B cell (primary cell): ENCODE measurements at regions not wholly inside any gene's neighbourhood (a gene's known extent, or its start where the extent isn't known, plus 50 kb on each side); places are given as distances from the start of the nearest gene placed in this dataset.

ENCODE experiments used
- EZH2 ChIP-seq: IDR thresholded peaks from 2 replicates; pipeline ENCODE4 v1.6.1; 2012; ENCODE audit warnings: borderline replicate concordance, low read depth, mild to moderate bottlenecking, moderate library complexity, low read length; ENCODE audit not compliant: insufficient read depth, poor library complexity, severe bottlenecking
- TF ChIP-seq, protein P1 (sequence below): fragments of 200-600 bp; IDR thresholded peaks from one replicate; pipeline ENCODE4 v1.8.0; 2022; ENCODE audit warnings: antibody characterized with exemption, mild to moderate bottlenecking

DNA sequence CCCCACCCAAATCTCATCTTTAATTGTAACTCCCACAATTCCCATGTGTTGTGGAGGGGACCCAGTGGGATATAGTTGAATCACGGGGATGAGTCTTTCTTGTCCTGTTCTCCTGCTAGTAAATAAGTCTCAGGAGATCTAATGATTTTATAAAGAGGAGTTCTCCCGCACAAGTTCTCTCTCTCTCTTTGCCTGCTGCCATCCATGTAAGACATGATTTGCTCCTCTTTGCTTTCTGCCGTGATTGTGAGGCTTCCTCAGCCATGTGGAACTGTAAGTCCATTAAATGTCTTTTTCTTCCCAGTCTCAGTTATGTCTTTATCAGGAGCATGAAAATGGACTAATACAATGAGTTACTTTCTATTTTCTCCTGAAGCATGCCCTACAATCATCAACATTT lies 1158.5 kb downstream of the CDH18 start:
- TF ChIP-seq, protein P1, sequence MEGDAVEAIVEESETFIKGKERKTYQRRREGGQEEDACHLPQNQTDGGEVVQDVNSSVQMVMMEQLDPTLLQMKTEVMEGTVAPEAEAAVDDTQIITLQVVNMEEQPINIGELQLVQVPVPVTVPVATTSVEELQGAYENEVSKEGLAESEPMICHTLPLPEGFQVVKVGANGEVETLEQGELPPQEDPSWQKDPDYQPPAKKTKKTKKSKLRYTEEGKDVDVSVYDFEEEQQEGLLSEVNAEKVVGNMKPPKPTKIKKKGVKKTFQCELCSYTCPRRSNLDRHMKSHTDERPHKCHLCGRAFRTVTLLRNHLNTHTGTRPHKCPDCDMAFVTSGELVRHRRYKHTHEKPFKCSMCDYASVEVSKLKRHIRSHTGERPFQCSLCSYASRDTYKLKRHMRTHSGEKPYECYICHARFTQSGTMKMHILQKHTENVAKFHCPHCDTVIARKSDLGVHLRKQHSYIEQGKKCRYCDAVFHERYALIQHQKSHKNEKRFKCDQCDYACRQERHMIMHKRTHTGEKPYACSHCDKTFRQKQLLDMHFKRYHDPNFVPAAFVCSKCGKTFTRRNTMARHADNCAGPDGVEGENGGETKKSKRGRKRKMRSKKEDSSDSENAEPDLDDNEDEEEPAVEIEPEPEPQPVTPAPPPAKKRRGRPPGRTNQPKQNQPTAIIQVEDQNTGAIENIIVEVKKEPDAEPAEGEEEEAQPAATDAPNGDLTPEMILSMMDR, result no peak
- no peak for TF ChIP-seq EZH2
